ENCODE measurements at regions not wholly inside any gene's neighbourhood (a gene's known extent, or its start where the extent isn't known, plus 50 kb on each side); places are given as distances from the start of the nearest gene placed in this dataset.
A peak's percentile ranks its signal among the peaks of the same experiment; 100 is the strongest.
"Not testable (repeated sequence)": the region's sequence is repeated elsewhere in the genome, so short reads cannot be mapped to it uniquely, and the experiment has no call there.

DNA sequence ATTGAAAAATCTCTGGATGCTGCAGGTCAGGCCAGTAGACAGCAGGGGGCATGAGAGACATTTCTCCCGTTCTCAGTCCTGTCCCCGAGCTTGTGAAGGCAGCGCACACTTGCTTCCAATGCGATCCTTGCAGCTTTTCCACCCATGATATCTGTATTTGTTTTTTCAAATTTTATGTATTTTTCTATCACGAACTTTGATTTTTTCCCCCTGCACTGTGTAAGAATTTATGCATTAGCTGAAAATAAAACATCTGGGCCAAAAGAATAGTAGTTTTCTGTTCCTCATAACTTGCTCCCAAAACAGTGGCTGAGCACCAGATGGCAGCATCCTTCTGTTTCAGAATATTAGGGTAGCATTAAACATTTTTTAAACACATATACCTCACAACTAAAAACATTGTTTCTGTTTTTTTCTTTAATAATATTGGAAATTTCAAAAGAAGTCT is 90.9 kb upstream of the PABPC3 start:
- not testable (repeated sequence) for DNase-seq (ENCODE audit: low spot score); H3K27ac Mint-ChIP-seq (ENCODE audit: unreplicated experiment); H3K36me3 Mint-ChIP-seq (ENCODE audit: low read depth, unreplicated experiment); H3K4me1 Mint-ChIP-seq (ENCODE audit: unreplicated experiment); H3K9me3 Mint-ChIP-seq (ENCODE audit: unreplicated experiment); H3K4me3 Mint-ChIP-seq (ENCODE audit: unreplicated experiment); H3K27me3 Mint-ChIP-seq (ENCODE audit: unreplicated experiment)
- TF ChIP-seq, protein P1, sequence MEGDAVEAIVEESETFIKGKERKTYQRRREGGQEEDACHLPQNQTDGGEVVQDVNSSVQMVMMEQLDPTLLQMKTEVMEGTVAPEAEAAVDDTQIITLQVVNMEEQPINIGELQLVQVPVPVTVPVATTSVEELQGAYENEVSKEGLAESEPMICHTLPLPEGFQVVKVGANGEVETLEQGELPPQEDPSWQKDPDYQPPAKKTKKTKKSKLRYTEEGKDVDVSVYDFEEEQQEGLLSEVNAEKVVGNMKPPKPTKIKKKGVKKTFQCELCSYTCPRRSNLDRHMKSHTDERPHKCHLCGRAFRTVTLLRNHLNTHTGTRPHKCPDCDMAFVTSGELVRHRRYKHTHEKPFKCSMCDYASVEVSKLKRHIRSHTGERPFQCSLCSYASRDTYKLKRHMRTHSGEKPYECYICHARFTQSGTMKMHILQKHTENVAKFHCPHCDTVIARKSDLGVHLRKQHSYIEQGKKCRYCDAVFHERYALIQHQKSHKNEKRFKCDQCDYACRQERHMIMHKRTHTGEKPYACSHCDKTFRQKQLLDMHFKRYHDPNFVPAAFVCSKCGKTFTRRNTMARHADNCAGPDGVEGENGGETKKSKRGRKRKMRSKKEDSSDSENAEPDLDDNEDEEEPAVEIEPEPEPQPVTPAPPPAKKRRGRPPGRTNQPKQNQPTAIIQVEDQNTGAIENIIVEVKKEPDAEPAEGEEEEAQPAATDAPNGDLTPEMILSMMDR (IDR thresholded peaks at IDR 0.05; ENCODE audit: unreplicated experiment): peak; percentile 18

DNA sequence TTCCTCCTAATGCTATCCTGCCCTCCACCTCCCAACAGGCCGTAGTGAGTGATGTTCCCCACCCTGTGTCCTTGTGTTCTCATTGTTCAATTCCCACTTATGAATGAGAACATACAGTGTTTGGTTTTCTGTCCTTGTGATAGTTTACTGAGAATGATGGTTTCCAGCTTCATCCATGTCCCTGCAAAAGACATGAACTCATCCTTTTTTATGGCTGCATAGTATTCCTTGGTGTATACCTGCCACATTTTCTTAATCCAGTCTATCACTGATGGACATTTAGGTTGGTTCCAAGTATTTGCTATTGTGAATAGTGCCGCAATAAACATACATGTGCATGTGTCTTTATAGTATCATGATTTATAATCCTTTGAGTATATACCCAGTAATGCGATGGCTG is 88.5 kb upstream of the PABPC3 start:
- DNase-seq (ENCODE audit: low spot score); H3K4me3 Mint-ChIP-seq (ENCODE audit: unreplicated experiment); H3K27ac Mint-ChIP-seq (ENCODE audit: unreplicated experiment); H3K4me1 Mint-ChIP-seq (ENCODE audit: unreplicated experiment); H3K36me3 Mint-ChIP-seq (ENCODE audit: low read depth, unreplicated experiment); H3K9me3 Mint-ChIP-seq (ENCODE audit: unreplicated experiment); H3K27me3 Mint-ChIP-seq (ENCODE audit: unreplicated experiment): not testable (repeated sequence)

GRCh38 chr13:25014398-25014973 is 81.5 kb upstream of the PABPC3 start:
- H3K36me3 Mint-ChIP-seq (ENCODE audit: low read depth, unreplicated experiment); H3K9me3 Mint-ChIP-seq (ENCODE audit: unreplicated experiment); H3K27ac Mint-ChIP-seq (ENCODE audit: unreplicated experiment); H3K4me1 Mint-ChIP-seq (ENCODE audit: unreplicated experiment); DNase-seq (ENCODE audit: low spot score); H3K4me3 Mint-ChIP-seq (ENCODE audit: unreplicated experiment): not testable (repeated sequence)
- H3K27me3 Mint-ChIP-seq (ENCODE audit: unreplicated experiment): peaks cover 11% of the 10 kb centered on the region

GRCh38 chr13:25017176-25017575 is 78.8 kb upstream of the PABPC3 start:
- peak overlapping the region; percentile 80 for H3K4me3 Mint-ChIP-seq (ENCODE audit: unreplicated experiment)
- peaks cover 16% of the 10 kb centered on the region for H3K27me3 Mint-ChIP-seq (ENCODE audit: unreplicated experiment)

GRCh38 chr13:25017808-25018728 is 77.9 kb upstream of the PABPC3 start:
- not testable (repeated sequence) for H3K36me3 Mint-ChIP-seq (ENCODE audit: low read depth, unreplicated experiment); H3K27ac Mint-ChIP-seq (ENCODE audit: unreplicated experiment); H3K4me1 Mint-ChIP-seq (ENCODE audit: unreplicated experiment); H3K9me3 Mint-ChIP-seq (ENCODE audit: unreplicated experiment); DNase-seq (ENCODE audit: low spot score)
- Mint-ChIP-seq H3K27me3 (ENCODE audit: unreplicated experiment) (peaks cover 16% of the 10 kb centered on the region), H3K4me3 (ENCODE audit: unreplicated experiment) (peak overlapping the region; percentile 80)

More at GRCh38 chr13:25017176-25017575, 78.8 kb upstream of the PABPC3 start:
- H3K9me3 Mint-ChIP-seq (ENCODE audit: unreplicated experiment); H3K36me3 Mint-ChIP-seq (ENCODE audit: low read depth, unreplicated experiment); H3K27ac Mint-ChIP-seq (ENCODE audit: unreplicated experiment); DNase-seq (ENCODE audit: low spot score); H3K4me1 Mint-ChIP-seq (ENCODE audit: unreplicated experiment): not testable (repeated sequence)

DNA sequence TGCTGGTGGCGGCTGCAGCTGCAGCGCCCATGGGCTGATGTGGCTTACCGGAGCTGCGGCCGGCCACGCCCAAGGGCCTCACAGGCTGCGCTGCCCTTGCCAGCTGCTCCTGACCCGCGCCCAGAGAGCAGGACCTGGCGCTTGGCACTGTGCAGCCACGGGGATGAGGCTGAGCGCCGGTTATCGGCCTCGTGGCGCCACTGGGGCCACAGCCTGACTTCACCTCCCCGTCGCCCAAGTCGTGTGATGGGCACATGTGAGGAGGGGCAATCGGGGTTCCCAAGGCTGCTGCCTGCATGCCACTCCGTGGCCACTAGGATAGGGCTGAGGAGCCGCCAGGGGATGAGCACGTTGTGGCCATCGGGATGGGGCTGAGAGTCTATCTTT is 77.2 kb upstream of the PABPC3 start:
- H3K9me3 Mint-ChIP-seq (ENCODE audit: unreplicated experiment): no peaks in the 10 kb centered on the region
- peaks cover 4% of the 10 kb centered on the region for H3K36me3 Mint-ChIP-seq (ENCODE audit: low read depth, unreplicated experiment)
- peaks cover 16% of the 10 kb centered on the region for H3K27me3 Mint-ChIP-seq (ENCODE audit: unreplicated experiment)
- no peaks in the 10 kb centered on the region for H3K4me1 Mint-ChIP-seq (ENCODE audit: unreplicated experiment)
- no peak overlapping the region for H3K4me3 Mint-ChIP-seq (ENCODE audit: unreplicated experiment)
- TF ChIP-seq, protein P1 (IDR thresholded peaks at IDR 0.05; ENCODE audit: unreplicated experiment): no peak
- H3K27ac Mint-ChIP-seq (ENCODE audit: unreplicated experiment): no peak overlapping the region
- DNase-seq (ENCODE audit: low spot score): no peak

- H3K4me1 Mint-ChIP-seq (ENCODE audit: unreplicated experiment); H3K9me3 Mint-ChIP-seq (ENCODE audit: unreplicated experiment); DNase-seq (ENCODE audit: low spot score); H3K36me3 Mint-ChIP-seq (ENCODE audit: low read depth, unreplicated experiment); H3K27ac Mint-ChIP-seq (ENCODE audit: unreplicated experiment); H3K4me3 Mint-ChIP-seq (ENCODE audit: unreplicated experiment): not testable (repeated sequence)
- H3K27me3 Mint-ChIP-seq (ENCODE audit: unreplicated experiment): peaks cover 16% of the 10 kb centered on the region
Measured at GRCh38 chr13:25019741-25020140, 76.2 kb upstream of the PABPC3 start.

All from endothelial cell (in vitro differentiated cells).